KBM-7 (cell line): ENCODE measurements at regions not wholly inside any gene's neighbourhood (a gene's known extent, or its start where the extent isn't known, plus 50 kb on each side); places are given as distances from the start of the nearest gene placed in this dataset.

Experiments used
- DNase-seq: peaks from one replicate; pipeline ENCODE4 v3.0.0-alpha.2; 2015
- in situ Hi-C: fragments of 300-500 bp; cut with MboI; formaldehyde crosslinking; loops from 2 replicates; pipeline ENCODE4 v1.14.3; 2020; ENCODE audit warnings: low sequenced_read_pairs, low pct_unique_long_range_greater_than_20kb, mixed read lengths

DNA sequence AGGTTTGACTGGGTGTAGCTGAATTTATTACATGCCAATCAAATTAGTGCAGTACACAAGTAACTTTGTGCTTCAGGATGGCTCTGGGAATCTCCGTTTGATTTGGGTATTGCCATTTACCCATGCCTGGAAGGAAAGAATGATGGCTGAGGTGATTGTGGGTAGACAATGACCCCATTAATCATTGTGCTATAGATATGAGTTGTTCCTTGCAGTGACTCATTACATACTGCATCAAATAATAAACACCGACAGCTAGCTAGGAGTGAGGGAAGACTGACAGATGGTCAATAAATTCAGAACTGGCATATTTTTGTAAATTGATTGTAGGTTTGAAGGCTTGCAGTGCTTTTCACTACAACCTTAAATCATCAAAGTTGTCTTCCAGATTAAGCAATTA is 1069.5 kb downstream of the DIAPH3 start:
- in situ Hi-C loops, result no loop called here
- DNase-seq, result no peak

DNA sequence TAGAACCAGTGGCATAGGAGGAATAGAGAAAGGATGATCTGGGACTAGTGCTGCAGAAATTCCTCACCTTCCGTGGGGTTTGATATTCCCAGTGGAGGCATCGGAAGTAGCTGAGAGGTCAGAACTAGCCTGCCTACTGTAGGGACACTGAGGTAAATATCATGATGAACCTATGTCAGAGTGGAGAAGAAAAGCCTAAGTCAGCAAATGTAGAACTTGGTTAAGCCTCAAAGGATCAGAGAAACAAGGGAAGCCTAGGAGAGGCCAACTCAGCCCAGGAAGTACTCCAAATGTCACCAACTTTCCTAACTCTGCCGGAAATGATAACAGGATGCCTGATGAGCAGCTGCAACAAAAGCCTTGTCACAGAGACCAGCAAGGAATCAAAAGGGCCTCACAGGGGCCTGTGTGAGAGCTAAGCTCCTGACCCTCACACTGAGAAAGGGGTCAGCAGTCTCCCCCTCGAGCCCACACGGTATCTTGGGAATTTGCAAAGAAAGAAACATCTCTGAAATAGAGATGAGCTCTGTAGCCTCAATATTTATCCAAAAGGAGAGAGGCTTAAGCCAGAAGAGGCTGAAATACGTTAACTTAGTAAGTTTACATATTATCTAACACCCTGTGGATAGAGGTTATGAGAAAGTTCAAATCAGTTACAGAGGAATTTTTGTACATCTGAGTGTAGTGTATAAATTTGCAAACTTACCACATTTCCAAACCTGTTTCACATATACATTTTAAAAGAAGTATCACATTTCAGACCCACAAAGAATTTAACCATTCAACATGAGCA is 1064.3 kb downstream of the DIAPH3 start:
- DNase-seq, result no peak
- in situ Hi-C loops, result no loop called here

DNA sequence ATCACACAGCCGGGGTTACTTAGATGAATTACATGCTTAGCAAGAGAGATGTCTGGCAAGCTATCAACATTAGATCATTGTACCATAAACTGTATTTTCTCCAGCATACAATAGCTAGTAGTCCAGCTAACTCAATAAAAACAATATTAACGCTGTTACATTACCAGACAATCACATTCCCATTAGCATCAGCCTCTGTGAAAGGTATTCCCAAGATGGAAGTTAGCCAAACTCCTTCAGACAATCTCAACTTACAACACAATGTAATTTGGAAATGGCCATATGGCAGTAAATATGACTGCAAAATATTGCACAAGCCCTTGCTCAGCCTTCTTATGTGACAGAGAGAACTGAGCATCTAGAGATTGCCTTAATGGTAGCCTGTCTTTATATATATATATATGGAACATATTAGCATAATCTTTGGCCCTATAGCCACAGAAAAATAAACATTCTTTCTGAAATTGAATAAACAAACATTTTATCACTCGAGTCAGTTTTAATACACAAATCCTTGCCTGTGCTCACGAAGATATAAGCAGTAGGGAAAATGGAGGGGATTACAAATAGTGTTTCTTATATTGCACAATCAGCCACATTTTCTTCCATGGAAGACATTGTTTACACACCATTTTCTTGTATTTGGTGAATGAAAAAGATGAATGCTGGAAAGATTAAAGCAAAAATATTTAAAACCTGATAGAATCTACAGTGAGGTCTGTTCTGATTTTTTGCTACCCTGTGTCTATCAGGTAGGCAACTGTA is 1060.5 kb downstream of the DIAPH3 start:
- in situ Hi-C loops, result no loop called here

DNA sequence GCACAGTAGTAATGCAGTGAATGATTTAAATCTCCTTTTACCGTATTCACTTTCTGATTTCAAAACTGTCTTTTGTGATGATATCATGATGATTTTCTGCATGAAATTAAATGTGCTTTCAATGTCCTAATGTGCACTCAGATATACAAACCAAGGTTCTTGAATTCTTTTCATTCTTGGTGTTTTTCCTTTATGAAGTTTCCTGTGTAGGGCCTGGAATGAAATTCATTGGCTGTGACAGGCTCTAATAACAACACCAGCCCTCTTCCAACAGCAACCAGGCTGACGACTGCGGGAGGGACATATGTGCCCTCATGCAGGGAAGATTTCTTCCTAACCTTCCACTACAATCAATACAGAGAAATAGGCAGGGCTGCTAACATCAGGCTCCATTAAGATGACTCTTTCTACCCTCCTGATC is 1052.0 kb downstream of the DIAPH3 start:
- in situ Hi-C loops, result no loop called here
- no peak for DNase-seq

More for the DNA sequence above, 1060.5 kb downstream of the DIAPH3 start:
- no peak for DNase-seq

DNA sequence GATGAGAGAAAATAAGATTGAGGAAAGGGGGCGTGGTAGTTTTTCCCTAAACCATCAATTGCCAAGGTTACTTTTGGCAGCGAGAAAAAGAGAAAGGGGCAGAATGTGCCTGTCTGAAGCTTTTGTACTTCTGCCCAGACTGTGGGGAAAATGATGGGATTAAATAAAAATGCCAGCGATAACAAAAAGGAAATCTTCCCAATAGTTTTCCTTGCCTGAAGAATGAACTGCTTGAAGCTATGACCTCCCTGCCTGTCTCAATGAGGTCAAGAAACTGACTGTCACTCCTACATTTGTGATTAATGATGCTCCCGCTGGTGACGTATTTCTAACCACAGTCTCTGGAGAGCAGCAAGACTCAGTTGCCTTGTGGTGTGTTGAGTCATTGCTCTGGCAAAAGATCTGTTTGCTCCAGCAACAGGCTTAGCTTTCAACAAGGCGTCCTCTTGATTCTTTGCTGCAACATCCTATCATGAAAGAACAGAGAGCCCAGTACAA is 1051.5 kb downstream of the DIAPH3 start:
- in situ Hi-C loops, result no loop called here
- DNase-seq, result peak; percentile 2

DNA sequence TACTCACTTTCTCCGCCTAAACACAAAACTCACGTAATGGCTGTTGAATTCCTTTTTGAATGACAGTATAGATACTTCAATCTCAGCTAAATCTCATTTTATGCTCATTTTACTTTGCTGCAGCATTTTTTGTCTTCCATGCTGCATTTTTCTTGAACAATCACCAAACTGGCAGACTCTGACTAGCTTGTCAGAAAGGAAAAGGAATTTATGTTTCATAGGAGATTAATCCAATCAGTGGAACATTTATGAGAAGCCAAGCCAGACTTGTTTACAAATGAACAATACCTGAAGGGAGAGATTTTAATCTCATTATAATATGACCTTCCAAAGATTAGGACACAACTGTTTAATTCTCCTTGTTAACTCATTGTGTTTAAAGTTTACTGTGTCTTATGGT is 1044.3 kb downstream of the DIAPH3 start:
- in situ Hi-C loops, result no loop called here

DNA sequence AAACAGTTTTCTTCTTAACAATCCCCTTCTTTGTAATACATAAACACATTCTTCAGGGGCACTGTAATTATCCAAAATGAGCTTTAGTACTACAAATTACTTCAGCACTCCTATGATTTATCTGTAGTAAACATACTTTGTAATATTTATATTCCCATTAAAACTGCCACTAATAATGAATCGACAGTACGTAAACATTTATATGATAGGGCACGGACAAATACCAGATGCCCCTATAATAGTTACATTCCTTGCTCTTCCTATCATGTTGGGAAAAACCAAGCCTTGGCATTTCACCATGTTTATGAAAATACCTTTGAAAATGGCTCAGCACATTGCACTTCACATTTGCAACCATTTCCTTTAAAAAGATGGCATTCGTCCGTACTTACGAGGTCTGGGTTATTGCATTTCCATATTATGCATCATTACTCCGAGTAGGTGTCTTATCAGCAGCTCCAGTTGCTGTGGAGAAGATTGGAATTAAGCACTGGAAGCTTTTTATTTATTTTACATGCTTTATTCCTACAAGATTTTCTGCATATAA is 1043.4 kb downstream of the DIAPH3 start:
- in situ Hi-C loops, result no loop called here
- no peak for DNase-seq

More for the DNA sequence above, 1044.3 kb downstream of the DIAPH3 start:
- no peak for DNase-seq

DNA sequence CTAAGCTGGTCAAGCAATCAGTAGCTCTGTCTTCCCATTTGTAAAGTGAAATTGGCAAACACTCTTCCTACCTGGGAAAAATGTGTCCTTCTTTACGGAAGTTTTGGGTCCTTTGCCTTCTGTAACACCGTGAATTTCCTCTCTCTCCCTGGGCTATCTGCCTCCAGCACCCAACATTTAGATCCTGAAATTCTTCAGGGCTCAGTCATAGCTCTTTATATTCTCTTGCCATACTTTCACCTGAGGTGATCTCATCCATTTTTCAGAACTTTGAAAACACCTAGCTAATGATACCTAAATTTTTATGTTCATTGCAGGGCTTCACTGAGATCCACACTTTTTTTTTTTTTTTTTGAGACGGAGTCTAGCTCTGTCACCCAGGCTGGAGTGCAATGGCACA is 1042.2 kb downstream of the DIAPH3 start:
- in situ Hi-C loops, result no loop called here
- no peak for DNase-seq

DNA sequence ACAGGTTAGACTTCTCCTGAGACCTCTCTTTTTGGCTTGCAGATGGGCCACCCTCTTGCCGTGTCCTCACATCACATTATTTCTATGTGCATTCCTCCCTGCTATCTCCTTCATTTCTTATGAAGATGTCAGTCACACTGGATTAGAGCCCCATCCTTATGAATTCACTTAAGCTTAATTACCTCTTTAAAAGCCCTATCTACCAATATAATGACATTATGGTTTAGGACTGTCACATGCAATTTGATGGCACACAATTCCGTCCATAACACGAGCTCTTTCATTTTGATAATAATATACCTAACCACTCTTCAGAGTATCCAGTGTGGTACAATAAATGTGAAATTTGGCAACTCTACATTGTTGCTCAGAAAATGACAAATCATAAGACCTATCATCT is 1037.3 kb downstream of the DIAPH3 start:
- no peak for DNase-seq
- in situ Hi-C loops, result no loop called here

DNA sequence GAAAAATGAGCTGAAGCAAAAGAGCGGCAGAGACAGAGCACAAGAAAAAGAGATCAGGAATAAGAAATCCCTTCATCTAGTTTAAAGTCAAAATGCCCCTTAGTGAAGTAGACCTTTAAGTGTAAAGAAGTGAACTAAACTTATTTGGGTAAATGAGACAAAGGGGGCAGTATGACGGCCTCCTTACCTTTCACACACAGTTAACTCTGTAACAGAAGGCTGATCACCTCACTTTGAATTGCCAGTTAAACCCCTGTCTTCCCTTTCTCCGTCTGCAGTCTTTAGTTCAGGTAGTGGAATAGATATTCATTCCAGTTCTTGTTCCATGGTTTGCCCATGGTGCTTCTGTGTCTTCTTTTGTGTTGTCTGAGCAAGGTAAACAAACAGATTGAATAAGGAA is 1029.8 kb downstream of the DIAPH3 start:
- no peak for DNase-seq
- in situ Hi-C loops, result no loop called here

DNA sequence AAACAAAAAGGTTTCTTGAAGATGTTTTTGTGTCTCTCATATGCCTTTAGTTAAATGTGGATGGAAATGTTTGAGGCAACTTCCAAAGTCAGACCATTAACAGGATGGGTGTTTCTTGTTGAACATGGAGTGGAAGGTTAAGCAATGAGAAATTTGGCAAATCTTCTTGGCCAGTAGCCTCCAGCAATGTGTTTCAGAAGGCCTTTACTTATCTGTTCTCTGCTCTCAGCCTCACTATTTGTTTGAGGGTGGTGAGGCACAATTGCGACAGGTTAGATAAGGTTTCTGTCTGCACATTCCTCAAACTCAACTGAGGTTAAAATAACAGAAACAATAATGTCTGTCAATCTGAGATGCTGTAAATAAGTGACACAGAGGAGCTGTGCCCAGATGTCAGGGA is 1019.0 kb downstream of the DIAPH3 start:
- in situ Hi-C loops, result no loop called here
- DNase-seq, result no peak

DNA sequence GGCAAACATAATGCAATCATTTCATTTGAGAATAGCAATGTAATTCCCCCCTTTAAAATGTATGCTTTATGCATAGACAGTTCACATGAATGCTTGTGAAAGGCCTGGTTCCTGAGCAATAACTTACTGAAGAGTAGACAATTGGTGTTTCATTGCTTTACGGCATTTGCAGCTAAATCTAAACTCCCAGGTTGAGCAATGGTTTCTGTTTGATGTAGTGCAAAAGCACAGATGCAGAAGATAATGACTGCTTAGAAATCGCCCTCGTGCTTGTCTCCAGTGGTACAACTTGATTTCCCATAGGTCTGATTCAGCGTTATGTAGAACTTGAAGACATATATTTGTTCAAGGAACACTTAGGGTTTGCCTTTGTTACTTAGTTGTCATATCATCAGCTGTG is 1018.3 kb downstream of the DIAPH3 start:
- DNase-seq, result no peak
- in situ Hi-C loops, result no loop called here

DNA sequence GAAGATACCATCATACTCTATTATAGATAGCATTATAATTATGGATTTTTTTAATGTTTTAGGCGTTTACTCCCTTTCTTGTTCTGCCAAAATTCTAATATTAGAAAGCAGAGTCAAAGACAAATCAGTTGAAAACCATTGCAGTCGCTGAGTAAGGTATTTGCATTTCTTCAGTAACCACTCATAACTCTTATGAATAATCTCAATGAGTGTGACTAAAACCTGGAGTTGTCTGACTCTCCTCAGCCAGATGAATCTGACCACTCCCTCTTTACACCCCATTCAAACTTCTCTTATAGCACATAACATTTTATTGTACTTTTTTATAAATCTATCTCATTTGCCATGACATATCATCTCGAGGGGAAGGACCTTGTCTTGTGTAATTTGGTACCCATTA is 1006.5 kb downstream of the DIAPH3 start:
- no peak for DNase-seq
- in situ Hi-C loops, result no loop called here

DNA sequence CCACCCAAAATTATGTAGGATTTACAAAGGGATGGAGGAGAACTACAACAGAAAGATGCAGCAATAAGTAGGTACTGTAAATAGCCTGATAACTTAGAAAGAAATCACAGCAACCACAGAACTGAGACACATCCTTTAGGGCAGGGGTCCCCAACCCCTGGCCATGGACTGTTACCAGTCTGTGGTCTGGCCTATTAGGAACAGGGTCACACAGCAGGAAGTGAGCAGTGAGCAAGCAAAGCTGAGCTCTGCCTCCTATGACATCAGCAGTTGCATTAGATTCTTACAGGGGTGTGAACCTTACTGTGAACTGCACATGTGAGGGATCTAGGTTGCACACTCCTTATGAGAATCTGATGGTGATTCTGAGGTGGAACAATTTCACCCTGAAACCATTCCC is 997.6 kb downstream of the DIAPH3 start:
- in situ Hi-C loops, result no loop called here
- DNase-seq, result no peak

DNA sequence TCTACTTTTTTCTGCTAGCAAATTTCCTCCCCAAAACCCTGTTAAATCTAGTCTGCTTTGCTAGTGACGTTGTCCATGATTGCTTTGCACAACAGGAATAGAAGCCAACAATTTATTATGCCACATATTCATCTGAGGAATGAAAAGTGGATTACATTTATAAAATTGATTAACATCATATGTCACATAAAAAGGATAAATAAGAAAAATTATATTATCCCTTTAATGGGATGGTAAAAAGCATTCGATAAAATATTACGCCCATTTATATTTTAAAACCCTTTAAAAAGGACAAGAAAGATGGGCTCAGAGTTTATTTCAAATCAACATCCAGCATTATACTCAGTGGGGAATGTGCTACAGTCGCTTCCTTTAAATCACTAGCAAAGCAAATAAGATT is 991.7 kb downstream of the DIAPH3 start:
- in situ Hi-C loops, result no loop called here
- no peak for DNase-seq

DNA sequence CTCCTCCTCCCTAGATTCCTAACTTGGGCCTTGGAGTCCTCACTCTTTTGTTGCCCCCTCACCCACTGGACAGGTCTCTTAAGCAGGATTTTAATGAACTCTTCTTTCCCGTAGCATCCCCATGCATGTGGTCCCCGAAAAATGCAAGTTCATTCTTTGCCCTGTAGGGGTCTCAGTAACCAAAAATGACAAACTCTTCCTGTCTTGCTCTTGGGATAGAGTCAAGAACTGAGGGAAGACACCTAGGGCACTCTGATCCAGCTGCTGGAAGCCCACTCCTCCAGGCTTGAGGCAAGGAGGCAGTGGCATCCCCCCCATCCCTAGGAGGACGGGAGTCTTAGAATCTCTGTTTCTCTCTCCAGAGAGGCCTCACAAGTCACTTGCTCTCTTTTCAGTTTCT is 987.0 kb downstream of the DIAPH3 start:
- in situ Hi-C loops, result no loop called here
- peak; percentile 27 for DNase-seq

DNA sequence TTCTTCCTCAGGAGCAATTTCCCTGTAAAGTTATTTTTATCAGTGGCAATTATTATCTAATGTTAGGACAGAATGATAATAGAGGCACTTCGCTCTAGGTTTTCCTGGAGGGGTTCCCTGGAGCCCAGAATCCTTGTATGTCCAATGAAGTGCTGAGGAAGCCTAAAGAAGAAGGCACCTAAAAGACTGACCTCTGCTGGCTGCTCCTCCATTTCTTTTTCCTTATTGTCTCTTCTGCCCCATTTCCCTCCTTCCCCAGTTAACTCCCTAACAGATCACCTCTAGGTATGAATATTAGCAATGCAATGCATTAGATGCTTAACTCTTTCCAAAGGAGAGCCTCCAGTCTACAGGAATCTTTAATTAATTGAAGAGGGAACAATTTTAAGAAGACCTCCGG is 985.4 kb downstream of the DIAPH3 start:
- in situ Hi-C loops, result no loop called here
- DNase-seq, result no peak

DNA sequence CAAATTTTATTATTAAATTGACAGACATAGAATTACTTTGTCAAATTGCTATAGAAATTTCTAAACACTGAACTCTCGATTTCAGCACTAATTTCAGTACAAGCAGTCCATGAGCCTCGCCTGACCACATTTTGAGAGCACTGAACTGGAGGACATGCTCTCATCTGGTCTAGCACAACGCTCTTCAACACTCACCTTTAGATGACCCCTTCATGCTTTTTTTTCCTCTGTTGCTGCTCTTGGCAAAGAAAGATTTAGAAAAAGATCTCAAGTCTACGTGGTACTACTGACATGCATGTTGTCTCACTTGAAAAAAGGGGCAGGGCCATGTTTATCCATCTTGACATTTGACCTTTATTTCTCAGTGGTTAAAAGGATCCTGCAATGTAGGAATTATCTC is 981.5 kb downstream of the DIAPH3 start:
- no peak for DNase-seq
- in situ Hi-C loops, result no loop called here

DNA sequence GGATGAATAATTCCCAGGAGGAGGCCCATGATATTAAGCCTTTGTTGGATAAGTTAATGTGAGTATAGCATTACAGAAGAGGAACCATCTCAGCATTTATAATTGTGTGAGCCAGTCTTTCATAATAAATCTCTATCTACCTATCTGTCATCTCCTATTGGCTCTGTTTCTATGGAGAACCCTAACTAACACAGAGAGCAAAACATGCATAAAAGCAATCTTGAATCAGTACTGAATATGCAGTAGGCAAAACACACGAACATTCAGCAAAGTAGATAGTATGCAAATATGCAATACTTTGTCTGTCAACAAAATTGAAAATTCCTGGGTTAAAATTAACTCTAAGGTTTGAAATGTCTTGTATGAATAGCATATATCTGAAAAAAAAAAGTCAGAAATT is 966.3 kb downstream of the DIAPH3 start:
- DNase-seq, result no peak
- in situ Hi-C loops, result no loop called here

DNA sequence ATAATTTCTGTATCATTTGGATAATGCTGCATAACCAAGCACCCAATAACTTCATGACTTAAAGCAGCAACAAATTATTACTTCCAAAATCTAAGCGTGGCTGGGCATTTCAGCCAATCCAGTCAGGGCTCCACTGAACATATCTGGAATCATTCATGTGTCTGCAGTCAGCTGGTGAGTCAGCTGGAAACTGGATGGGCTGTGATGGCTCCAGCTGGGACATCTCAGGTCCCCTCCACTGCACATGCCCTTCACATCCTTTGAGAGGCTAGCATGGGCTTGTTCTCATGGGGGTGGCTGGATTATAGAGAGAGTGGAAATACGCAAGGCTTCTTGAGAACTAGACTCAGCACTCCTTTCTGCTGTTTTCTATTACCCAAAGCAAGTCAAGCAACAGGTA is 961.9 kb downstream of the DIAPH3 start:
- DNase-seq, result no peak
- in situ Hi-C loops, result no loop called here
